ENCODE measurements at regions not wholly inside any gene's neighbourhood (a gene's known extent, or its start where the extent isn't known, plus 50 kb on each side); places are given as distances from the start of the nearest gene placed in this dataset.

DNA sequence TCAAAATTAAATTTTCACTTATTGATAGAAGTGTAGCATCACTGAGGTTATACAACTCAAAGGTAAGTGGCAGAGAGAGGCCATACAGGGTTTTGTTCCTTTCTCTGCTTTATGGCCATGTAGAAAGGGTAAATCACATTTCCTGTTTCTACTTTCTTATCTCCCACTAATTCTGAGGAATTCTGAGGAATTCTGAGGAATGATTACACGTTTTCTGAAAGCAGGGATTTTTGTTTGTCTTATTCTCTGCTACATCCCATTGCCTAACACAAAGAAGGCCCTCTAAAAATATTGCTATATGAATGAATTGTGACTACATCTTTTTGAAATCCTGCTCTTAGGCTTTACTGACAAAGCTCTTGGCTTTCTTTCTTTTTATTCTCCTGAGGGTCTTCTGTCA lies 516.9 kb upstream of the ZNF608 start:
- DNase-seq = no peak

DNA sequence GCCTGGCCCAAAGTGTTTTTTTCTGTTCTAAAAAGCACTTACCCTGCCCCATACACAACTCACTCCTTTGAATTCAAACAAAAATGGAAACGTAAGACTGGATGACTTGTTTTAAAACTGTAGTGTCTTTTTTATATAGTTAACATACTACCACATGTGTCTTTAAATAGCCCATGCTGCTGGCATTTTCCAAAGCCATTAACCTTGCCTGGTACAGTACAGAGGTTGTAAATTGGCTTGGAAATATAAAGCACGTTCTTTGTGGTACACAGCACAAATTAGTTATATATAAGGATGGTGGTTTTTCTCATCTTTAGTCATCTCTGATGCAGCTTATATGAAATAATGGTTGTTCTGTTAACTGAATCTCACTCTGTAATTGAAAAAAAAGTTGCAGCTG lies 519.7 kb upstream of the ZNF608 start:
- DNase-seq = no peak

DNA sequence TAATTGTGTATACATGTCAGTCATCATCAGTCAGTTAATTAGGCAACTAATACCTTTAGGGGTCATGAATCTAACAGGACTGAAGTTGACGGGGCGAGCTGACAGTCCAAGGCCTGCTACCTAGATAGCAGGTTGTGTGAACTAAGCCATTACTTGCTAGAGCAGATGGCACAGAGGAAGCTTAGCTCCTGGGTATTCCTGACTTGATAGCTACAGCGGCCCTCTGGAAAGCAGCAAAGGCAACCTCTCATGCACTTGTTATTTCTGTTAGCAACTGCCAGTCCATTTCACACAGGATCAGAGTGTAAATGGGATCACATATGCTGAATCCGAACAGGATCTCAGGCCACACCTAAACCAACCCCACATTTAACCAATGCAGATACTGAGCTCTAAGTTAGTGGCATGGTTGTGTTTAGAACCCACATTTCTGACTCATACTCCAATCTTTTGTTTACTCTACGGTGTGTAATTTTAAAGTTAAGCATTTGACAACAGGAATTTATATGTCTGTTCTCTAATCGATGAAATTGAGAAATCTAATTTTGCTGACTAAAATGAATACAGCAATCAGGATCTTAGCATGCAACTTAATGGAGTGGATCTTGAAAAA lies 521.3 kb upstream of the ZNF608 start:
- DNase-seq = no peak

DNA sequence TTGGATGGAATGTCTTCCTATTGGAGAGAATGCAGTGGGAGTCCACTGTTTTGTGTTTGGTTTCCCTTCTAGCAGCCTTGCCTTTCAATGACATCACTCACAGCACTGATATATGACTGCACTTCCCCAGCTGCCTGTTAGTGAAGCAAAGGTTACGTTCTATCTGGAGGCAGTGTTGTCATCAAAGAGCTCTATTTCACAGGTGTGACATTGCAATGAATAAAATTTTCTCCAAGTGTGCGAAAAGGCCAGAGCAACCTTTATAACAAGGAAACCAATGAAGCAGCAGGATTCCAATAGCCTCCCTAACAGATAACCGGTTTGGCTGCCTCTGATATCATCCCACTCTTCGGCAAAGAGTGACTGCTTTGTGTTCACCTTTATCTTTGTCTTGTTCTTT lies 523.5 kb upstream of the ZNF608 start:
- DNase-seq = no peak

DNA sequence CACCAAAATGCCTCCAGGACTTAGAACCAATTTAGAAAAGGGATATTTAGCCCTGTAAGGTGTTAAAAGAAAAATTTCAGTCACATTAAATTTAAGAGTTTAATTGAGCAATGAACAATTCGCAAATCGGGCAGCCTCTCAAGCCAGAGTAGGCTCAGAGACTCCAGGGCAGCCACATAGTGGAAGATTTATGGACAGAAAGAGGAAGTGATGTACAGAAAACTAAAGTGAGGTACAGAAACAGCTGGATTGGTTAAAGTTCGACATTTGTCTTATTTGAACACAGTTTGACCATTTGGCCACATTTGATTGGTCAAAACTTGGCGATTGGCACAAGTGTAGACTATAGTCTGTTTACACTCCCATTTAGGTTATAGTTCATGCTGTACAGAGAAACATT lies 525.9 kb upstream of the ZNF608 start:
- DNase-seq = no peak

DNA sequence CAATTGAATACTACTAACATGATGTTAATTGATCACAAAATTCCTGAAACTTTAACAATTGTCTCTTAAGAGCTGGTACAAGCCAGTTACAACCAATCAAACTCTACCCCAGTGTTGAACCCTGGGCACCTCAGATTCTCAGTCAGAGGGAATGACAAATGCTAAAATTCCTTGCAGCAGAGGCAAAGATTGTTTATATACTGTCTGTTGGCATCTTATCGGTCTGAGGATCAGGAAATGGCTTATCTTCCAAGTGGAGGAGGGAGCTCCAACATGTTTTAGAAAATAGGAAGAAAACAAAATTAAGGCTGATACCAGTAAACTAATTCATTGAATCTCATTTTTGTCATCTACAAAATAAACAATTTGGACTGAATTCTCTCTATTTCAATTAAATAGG lies 527.8 kb upstream of the ZNF608 start:
- DNase-seq = no peak

DNA sequence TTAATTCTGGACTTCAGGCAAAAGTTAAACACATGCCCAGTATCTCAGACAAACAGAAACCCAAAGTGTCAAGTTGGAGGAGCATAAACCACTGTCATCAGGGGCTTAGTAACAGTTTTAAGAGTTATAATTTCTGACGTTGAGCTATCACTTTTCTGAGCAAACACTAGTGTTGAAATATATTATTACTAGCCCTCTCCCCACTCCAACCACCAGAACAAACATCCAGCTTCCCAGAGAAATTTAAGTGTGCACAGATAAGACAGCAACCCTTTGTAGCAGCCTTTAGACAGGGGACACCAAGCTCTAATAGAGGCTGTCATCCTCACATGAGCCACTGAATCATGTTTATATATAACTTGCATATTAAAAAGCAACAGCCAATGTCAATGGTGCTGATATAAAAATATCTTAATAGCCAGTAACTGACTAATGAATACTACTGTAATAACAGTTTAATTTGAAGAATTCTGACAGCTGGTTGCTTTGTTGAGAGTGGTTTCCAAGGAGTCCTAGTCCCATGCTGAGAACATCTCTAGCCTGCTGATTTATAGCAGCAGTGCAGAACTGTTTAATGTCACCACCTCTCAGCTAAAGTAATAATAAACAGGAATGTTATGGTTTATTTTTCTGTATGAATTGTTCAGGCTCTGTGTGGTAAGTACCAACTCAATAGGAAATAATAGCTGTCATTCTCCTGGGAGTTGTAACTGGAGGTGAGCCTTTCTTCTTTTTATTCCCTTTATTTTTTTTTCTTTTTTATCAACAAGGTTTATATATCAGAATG lies 528.7 kb upstream of the ZNF608 start:
- DNase-seq = no peak

DNA sequence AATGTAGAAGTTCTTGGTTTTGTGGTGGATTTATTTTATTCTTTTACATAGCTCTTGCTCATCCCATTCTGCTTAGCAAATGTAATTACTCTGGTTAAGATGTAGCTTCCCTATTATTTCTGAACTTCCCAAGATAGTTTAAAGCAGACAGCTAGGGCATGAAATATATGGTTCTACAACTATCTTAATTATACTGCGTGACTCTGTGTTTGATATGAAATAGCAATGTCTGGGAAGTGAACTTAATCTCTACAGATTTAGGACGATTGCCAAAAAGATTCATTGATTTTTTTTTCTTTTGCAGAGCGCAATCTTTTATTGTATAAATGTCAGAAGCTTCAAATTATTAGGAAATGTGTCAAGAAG lies 529.3 kb upstream of the ZNF608 start:
- no peak for DNase-seq

DNA sequence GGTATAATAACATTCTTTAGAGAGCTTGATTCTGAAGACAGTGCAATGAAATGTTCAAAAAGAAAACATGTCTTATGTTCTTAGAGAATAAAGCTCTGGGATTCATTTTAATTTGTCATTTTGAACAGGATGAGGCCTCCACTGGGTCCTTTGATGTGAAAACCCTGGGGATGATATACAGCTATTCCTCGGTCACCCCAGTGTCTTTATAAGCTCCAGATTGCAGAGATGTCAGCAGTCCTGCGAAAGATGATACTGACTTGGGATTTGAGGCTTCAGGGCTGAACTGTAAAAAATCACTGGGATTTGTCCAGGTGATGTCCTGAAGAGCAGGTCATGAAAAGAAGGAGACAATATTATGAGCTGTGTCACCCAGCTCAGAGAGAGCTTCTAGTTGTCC lies 529.7 kb upstream of the ZNF608 start:
- DNase-seq = no peak

DNA sequence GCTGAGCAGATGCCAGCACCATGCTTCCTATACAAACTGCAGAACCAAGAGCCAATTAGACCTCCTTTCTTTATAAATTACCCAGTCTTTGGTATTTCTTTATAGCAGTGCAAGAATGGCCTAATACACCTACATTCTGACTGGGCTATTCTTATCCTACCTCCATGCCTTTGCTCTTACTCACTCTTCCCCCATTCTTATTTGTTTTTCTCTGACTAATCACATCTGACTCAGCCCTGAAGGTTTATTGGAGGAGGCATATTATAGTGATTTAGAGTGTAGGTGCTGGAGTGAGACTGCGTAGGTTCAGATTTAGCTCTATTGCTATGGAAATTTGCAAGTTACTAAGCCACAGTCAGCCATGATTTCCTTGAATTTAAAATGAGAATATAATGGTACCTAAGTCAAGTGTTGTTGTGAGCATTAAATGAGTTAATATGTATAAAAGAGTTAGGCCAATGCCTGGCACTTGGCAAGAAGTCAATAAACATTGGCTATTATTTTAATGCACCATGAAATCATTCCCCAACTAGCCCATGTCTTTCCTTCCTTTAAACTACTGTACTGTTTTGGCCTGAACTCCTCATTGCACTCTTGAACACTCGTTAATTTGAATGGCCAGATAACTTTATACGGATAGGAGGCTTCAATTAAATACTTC lies 531.2 kb upstream of the ZNF608 start:
- no peak for DNase-seq

DNA sequence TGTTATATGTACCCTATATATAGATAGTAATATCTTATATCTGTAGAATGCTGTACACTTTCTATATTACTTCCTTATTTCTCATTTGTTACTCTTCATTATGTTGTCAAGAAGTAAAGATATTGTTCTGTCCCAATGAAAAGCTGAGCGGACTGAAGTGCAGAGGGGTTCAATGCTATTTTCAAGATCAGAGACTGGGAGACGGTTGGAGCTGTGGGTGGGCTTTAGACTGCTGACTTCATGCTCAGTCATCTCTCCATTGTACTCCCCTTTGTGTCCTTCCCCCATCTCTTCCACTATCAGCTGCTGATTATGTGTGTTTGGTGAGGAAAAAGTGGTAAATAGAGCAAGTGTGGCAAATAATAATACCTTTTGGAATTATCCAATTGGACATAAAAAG lies 532.3 kb upstream of the ZNF608 start:
- DNase-seq = no peak

DNA sequence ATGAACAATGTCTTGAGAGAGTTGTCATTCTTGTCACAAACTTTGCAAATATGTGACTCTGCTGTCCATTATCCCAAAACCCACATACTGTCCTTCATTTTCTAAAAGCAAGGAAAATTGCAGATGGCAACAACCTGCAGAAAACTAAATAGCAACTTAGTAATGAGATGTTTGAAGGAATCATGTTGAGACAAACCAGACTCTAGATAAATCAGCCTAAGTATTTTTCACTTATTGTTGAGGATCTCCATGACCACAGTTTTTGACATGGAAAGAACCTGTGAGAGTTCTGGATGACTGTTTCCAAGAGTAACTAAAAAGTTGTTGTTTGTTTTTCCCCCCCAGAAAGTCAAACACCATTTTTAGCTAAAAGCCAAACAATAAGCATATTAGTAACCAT lies 535.2 kb upstream of the ZNF608 start:
- no peak for DNase-seq

DNA sequence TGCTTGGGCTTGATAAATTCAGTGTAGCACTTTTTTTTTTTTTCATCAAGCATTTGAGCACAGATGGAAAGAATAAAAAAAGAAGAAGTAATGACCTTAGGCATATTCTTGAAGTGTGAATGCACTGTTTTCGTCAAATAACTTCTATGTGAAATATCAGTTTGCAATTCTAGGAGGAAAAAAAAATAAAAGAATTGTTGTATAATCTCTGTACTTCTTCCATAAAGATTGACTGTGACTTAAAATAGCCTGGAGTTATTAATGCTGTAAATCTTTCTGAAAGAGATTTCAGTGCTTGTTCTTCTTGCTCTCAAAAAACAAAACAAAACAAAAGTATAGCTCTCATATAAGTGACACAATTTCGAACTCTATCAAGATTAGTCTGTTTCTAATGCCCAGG lies 536.9 kb upstream of the ZNF608 start:
- DNase-seq = no peak

DNA sequence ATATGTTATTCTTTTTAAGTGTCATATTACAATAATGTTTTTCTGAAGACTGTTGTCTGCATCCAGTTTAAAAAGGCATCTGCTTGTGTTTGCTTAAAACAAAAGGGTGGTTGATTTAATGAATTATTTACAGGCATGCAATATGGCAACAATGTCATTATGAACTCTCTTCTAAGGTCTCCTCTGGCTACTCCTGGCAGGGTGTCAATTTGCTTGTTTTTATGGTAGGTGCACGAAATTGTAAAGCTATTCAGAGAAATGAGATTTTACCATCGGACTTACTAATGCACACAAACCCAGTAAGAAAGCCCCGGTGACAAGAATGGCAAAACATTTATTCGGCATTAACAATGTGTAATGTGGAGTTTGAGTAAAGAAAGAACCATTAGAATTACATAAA lies 539.8 kb upstream of the ZNF608 start:
- no peak for DNase-seq

DNA sequence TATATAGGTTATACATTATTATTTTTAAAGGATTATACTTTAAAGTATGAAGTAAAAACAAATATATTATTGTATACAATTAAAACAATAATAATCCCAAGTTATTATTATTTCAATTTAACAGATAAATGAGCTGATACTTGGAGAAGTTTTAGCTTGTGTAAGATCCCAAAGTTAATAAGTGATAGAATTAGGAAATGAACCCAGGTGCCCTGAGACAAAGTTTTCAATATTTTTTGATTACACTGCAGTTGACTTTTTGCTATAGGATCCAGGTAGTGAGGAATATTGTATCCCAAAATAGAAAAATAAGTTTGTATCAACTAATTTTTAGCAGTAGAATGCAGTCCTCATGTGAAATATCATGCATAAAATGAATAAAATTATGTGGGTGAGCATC lies 543.2 kb upstream of the ZNF608 start:
- DNase-seq = no peak

DNA sequence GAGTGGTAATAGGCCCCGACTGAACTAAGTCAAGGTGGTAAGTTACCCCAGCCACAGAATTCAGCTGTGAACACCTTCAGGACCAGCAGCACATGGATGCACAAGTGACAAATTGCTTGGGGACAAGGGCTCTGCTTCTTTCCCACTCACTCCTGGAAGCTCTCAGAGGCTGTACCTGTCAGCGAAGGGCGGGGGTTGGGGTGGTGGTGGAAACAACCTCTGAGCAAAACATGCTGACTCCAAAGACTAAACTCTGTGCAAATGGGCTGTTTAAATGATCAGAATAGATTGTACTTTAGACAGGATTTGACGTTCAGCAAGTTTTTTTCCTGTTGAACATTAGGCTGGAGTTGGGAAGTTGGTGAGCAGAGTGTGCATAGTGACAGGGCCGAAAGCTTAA lies 544.5 kb upstream of the ZNF608 start:
- no peak for DNase-seq

DNA sequence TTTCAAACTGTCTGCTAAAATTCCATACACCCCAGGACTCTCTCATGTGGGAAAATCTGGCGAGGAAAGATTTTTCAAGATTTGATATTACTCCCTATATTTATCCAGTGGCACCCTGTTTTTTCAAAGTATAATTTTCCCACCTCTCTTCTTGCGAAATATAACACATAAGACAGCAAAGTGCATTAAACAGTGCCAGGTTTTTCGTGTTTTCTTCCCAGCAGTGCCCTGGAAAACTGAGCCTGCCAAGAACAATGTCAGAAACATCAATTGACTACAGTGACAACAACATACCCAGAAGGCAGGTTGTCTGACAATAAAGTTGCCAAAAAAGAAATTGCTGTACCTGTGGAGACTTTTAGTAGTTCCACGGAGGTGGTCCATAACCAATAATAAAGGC lies 545.0 kb upstream of the ZNF608 start:
- no peak for DNase-seq

DNA sequence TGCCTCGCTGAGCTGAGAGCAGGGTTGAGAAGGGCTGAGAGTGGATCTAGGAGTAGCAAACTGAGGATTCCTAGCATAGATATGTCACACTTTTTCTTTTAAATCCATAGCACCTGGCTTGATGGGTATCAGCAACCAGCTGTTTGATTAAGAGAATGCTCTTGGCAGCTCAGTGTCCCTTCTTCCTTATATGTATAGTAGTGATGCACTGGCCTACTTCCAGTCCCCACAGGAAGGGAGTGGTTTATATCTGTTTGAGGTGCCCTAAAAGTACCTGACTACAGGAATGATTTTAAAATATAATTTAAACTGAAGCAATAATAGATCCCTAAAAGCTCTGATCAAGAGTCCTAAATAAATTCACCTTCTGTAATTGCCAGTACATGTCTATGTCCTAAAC lies 546.8 kb upstream of the ZNF608 start:
- DNase-seq = no peak

DNA sequence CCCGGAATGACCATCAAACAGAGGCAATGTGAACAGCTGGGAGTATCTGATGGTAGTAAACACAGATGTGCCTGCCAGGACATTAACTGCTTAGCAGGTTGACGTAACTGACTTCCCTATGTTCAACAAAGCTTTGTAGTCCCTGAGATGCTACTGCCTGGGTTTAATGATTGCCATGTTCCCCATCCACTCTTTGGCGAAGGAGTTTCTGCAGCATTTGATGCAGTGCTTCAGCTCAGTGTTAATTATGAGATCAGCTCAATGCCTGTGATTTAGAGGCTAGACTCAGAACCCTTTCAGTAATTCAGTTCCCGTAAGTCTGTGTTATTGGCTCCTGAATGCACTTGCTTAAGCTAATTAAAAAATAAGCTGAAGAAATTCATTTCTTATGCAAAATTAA lies 547.3 kb upstream of the ZNF608 start:
- DNase-seq = no peak

DNA sequence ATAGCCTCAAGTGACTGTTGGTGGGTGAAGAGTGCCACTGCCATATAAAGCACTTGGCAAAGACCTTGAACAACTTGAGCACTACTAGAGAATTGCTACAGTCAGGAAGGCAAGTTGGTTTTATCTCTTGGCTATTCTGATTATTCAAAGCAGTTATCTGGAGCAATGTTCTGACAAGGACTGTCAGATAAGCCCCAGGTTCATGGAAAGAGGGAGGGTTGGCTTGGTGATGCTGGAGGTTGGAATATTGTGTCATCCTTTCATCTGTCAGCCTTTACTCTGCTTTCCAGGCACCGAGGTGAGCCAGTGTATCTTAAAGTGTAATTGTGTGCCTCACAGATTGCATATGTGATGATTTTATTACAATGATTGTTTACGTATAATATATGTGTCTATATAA lies 548.4 kb upstream of the ZNF608 start:
- no peak for DNase-seq

DNA sequence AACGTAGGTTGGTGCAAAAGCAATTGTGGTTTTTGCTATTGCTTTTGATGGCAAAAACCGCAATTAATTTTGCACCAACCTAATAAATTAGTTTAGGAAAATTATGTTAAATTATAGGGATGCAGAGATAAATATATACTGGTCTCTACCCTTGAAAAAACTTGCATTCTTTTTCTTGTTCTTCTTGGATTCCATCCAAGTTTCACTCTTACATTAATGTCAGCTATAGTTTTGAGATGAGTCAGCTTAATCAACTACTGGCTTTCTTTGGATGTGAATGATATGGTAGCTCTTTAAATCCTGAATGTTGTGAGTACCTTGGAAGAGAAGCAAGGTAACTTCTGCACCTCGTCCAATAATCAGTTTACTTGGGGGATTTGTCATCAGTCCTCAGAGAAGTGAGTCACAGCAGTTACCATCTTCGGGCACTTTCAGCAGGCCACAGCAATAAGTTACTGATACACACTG lies 549.0 kb upstream of the ZNF608 start:
- DNase-seq = no peak

DNA sequence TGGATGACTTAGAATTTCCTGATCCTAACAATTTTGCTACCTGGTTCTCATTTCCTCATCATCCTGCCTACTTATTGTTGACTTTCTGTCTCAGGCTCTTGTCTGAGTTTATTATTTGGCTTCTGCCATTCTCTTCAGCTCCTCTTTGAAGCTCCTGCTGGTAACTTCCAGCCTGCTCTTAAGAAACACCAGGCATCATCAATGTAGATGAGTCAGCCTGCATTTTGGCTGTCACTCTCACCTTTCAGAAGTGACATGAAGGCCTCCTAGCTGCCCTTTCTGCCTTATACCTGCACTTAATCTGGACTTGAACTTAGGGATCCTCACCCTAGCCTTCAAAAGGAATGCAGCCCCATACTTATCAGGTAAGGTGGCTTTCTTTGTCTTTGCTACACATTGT lies 551.8 kb upstream of the ZNF608 start:
- no peak for DNase-seq

DNA sequence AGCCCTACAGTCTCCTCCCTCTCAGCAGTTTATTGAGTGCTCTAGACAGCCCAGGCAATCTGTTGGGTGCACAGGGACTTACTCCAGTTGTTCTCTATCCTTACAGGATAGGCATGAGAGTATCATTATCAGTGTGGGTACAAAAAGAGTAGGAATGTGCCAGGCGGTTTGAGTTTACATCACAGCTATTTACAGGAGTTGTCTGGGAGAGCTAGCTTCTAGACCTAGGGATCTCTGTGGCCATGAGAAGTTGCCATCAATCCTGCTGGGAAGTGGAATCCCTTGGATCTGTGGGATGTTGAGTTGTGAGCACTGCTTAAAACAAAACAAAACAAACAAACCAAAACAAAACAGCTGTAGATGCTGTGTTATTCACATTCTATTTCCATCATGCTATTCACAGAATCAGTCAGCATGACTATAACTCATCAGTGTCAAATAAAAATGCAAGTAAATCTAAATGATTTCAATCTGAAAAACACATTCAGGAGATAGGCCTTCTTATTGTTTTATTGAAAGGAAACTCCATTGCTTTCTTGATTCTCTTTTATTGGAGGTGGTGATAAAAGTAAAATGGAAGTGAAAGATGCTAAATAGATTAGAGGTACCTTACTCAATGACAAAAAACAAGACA lies 552.4 kb upstream of the ZNF608 start:
- DNase-seq = no peak

DNA sequence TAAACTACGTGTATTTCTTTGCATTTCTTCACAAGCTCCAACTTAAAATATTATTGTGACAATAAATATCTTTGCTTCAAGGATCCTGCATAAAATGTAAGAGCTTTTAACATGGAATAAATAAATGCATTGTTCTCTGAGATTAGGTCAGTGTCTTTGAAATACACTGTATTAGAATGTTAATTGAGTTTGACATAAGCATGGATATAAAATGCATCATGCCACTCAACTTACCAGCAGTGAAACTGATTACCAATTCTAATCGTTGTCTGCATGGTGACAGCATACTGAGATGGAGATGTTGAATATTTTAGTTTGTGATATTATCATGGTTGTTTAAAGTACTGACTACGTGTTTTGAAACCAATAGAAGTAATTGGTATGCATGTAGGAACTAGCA lies 555.3 kb upstream of the ZNF608 start:
- no peak for DNase-seq

Measured in CD4-positive, alpha-beta T cell treated with Interleukin-17A for 4 hours (primary cell).